ENCODE measurements at regions not wholly inside any gene's neighbourhood (a gene's known extent, or its start where the extent isn't known, plus 50 kb on each side); places are given as distances from the start of the nearest gene placed in this dataset.
A peak's percentile ranks its signal among the peaks of the same experiment; 100 is the strongest.
"Not testable (repeated sequence)": the region's sequence is repeated elsewhere in the genome, so short reads cannot be mapped to it uniquely, and the experiment has no call there.

GRCh38 chr12:131223171-131223761, 269.6 kb downstream of the ADGRD1 start:
- no peak for FAIRE-seq
- WGBS, 3 donors, result 94% methylated on average over 31 of the region's 31 CpGs

GRCh38 chr12:131223791-131224225, 270.1 kb downstream of the ADGRD1 start:
- Histone ChIP-seq H3K4me3 (ENCODE audit: low read depth in 1 of 3, low read length in 3 of 3) (no peak overlapping the region), H3K4me1 (ENCODE audit: control insufficient read depth in 3 of 3, insufficient read depth in 2 of 3, low read depth in 1 of 3, low read length in 2 of 3) (peaks cover 0 to 24% (median 2%) of the 10 kb centered on the region in 3 donors), H3K9me3 (ENCODE audit: control insufficient read depth in 2 of 2, insufficient read depth in 1 of 2, low read depth in 1 of 2, low read length in 1 of 2) (no peaks in the 10 kb centered on the region), H3K36me3 (ENCODE audit: control insufficient read depth in 3 of 3, insufficient read depth in 2 of 3, low read depth in 1 of 3, low read length in 3 of 3) (no peaks in the 10 kb centered on the region), H3K27ac (ENCODE audit: low read depth in 1 of 3, low read length in 2 of 3) (no peak overlapping the region), H3K27me3 (ENCODE audit: control insufficient read depth in 3 of 3, insufficient read depth in 3 of 3, low read length in 3 of 3) (no peaks in the 10 kb centered on the region)
- FAIRE-seq (no peak), DNase-seq (no peak)
- WGBS, 3 donors, result 88 to 91% (median 89%) methylated on average over 13 of the region's 13 CpGs

More at GRCh38 chr12:131223171-131223761, 269.6 kb downstream of the ADGRD1 start:
- Histone ChIP-seq H3K27me3 (ENCODE audit: control insufficient read depth in 3 of 3, insufficient read depth in 3 of 3, low read length in 3 of 3) (no peaks in the 10 kb centered on the region), H3K4me3 (ENCODE audit: low read depth in 1 of 3, low read length in 3 of 3) (no peak overlapping the region), H3K27ac (ENCODE audit: low read depth in 1 of 3, low read length in 2 of 3) (no peak overlapping the region), H3K36me3 (ENCODE audit: control insufficient read depth in 3 of 3, insufficient read depth in 2 of 3, low read depth in 1 of 3, low read length in 3 of 3) (no peaks in the 10 kb centered on the region), H3K4me1 (ENCODE audit: control insufficient read depth in 3 of 3, insufficient read depth in 2 of 3, low read depth in 1 of 3, low read length in 2 of 3) (peaks cover 0 to 26% (median 2%) of the 10 kb centered on the region in 3 donors), H3K9me3 (ENCODE audit: control insufficient read depth in 2 of 2, insufficient read depth in 1 of 2, low read depth in 1 of 2, low read length in 1 of 2) (no peaks in the 10 kb centered on the region)
- DNase-seq, result no peak

GRCh38 chr12:131224226-131225065, 270.7 kb downstream of the ADGRD1 start:
- H3K27ac ChIP-seq (ENCODE audit: low read depth in 1 of 3, low read length in 2 of 3); H3K4me3 ChIP-seq (ENCODE audit: low read depth in 1 of 3, low read length in 3 of 3); H3K9me3 ChIP-seq (ENCODE audit: control insufficient read depth in 2 of 2, insufficient read depth in 1 of 2, low read depth in 1 of 2, low read length in 1 of 2); H3K36me3 ChIP-seq (ENCODE audit: control insufficient read depth in 3 of 3, insufficient read depth in 2 of 3, low read depth in 1 of 3, low read length in 3 of 3); FAIRE-seq; H3K27me3 ChIP-seq (ENCODE audit: control insufficient read depth in 3 of 3, insufficient read depth in 3 of 3, low read length in 3 of 3): not testable (repeated sequence)
- peak in 1 of 2 donors; percentile 27 for DNase-seq
- WGBS, 3 donors, result 8 to 55% (median 23%) methylated on average over 10 to 13 of the region's 17 CpGs
- peaks cover 0 to 23% (median 2%) of the 10 kb centered on the region in 3 donors for H3K4me1 ChIP-seq (ENCODE audit: control insufficient read depth in 3 of 3, insufficient read depth in 2 of 3, low read depth in 1 of 3, low read length in 2 of 3)

- H3K27ac ChIP-seq (ENCODE audit: low read depth in 1 of 3, low read length in 2 of 3); H3K27me3 ChIP-seq (ENCODE audit: control insufficient read depth in 3 of 3, insufficient read depth in 3 of 3, low read length in 3 of 3); DNase-seq; H3K9me3 ChIP-seq (ENCODE audit: control insufficient read depth in 2 of 2, insufficient read depth in 1 of 2, low read depth in 1 of 2, low read length in 1 of 2); H3K4me3 ChIP-seq (ENCODE audit: low read depth in 1 of 3, low read length in 3 of 3); H3K36me3 ChIP-seq (ENCODE audit: control insufficient read depth in 3 of 3, insufficient read depth in 2 of 3, low read depth in 1 of 3, low read length in 3 of 3); FAIRE-seq: not testable (repeated sequence)
- WGBS, 3 donors, result 55 to 82% (median 72%) methylated on average over 4 to 10 of the region's 12 CpGs
- H3K4me1 ChIP-seq (ENCODE audit: control insufficient read depth in 3 of 3, insufficient read depth in 2 of 3, low read depth in 1 of 3, low read length in 2 of 3), result peaks cover 2 to 25% (median 2%) of the 10 kb centered on the region in 3 donors
These were observed 271.3 kb downstream of the ADGRD1 start for GRCh38 chr12:131225066-131225380.

- FAIRE-seq (no peak), DNase-seq (no peak)
- H3K27me3 ChIP-seq (ENCODE audit: control insufficient read depth in 3 of 3, insufficient read depth in 3 of 3, low read length in 3 of 3), result no peaks in the 10 kb centered on the region
- H3K9me3 ChIP-seq (ENCODE audit: control insufficient read depth in 2 of 2, insufficient read depth in 1 of 2, low read depth in 1 of 2, low read length in 1 of 2), result no peaks in the 10 kb centered on the region
- H3K36me3 ChIP-seq (ENCODE audit: control insufficient read depth in 3 of 3, insufficient read depth in 2 of 3, low read depth in 1 of 3, low read length in 3 of 3), result no peaks in the 10 kb centered on the region
- no peak overlapping the region for H3K27ac ChIP-seq (ENCODE audit: low read depth in 1 of 3, low read length in 2 of 3)
- WGBS, 3 donors, result 68 to 75% (median 72%) methylated on average over 10 to 12 of the region's 12 CpGs
- H3K4me3 ChIP-seq (ENCODE audit: low read depth in 1 of 3, low read length in 3 of 3), result no peak overlapping the region
- H3K4me1 ChIP-seq (ENCODE audit: control insufficient read depth in 3 of 3, insufficient read depth in 2 of 3, low read depth in 1 of 3, low read length in 2 of 3), result peaks cover 2 to 27% (median 2%) of the 10 kb centered on the region in 3 donors
These were observed 272.9 kb downstream of the ADGRD1 start for GRCh38 chr12:131226345-131227265.

- H3K4me3 ChIP-seq (ENCODE audit: low read depth in 1 of 3, low read length in 3 of 3); H3K27me3 ChIP-seq (ENCODE audit: control insufficient read depth in 3 of 3, insufficient read depth in 3 of 3, low read length in 3 of 3); H3K36me3 ChIP-seq (ENCODE audit: control insufficient read depth in 3 of 3, insufficient read depth in 2 of 3, low read depth in 1 of 3, low read length in 3 of 3); H3K27ac ChIP-seq (ENCODE audit: low read depth in 1 of 3, low read length in 2 of 3); H3K9me3 ChIP-seq (ENCODE audit: control insufficient read depth in 2 of 2, insufficient read depth in 1 of 2, low read depth in 1 of 2, low read length in 1 of 2); DNase-seq; FAIRE-seq: not testable (repeated sequence)
- peaks cover 0 to 17% (median 2%) of the 10 kb centered on the region in 3 donors for H3K4me1 ChIP-seq (ENCODE audit: control insufficient read depth in 3 of 3, insufficient read depth in 2 of 3, low read depth in 1 of 3, low read length in 2 of 3)
- WGBS, 3 donors, result 92 to 97% (median 96%) methylated on average over 9 to 22 of the region's 22 CpGs
These were observed 273.9 kb downstream of the ADGRD1 start for GRCh38 chr12:131227641-131228040.

DNA sequence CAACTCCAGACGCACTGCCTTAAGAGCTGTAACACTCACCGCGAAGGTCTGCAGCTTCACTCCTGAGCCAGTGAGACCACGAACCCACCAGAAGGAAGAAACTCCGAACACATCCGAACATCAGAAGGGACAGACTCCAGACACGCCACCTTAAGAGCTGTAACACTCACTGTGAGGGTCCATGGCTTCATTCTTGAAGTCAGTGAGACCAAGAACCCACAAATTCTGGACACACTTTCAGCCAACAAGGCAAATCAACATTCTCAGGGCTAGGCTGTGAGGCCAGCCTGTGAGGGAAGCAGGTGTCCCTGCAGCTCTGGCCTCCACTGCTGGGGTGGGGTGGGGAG, 275.3 kb downstream of the ADGRD1 start:
- H3K36me3 ChIP-seq (ENCODE audit: control insufficient read depth in 3 of 3, insufficient read depth in 2 of 3, low read depth in 1 of 3, low read length in 3 of 3); H3K4me3 ChIP-seq (ENCODE audit: low read depth in 1 of 3, low read length in 3 of 3); DNase-seq; FAIRE-seq; H3K27ac ChIP-seq (ENCODE audit: low read depth in 1 of 3, low read length in 2 of 3); H3K9me3 ChIP-seq (ENCODE audit: control insufficient read depth in 2 of 2, insufficient read depth in 1 of 2, low read depth in 1 of 2, low read length in 1 of 2); H3K27me3 ChIP-seq (ENCODE audit: control insufficient read depth in 3 of 3, insufficient read depth in 3 of 3, low read length in 3 of 3): not testable (repeated sequence)
- peaks cover 0 to 16% (median 2%) of the 10 kb centered on the region in 3 donors for H3K4me1 ChIP-seq (ENCODE audit: control insufficient read depth in 3 of 3, insufficient read depth in 2 of 3, low read depth in 1 of 3, low read length in 2 of 3)
- 75 to 95% (median 80%) methylated on average over 3 to 5 of the region's 7 CpGs for WGBS, 3 donors
